ENCODE measurements at regions not wholly inside any gene's neighbourhood (a gene's known extent, or its start where the extent isn't known, plus 50 kb on each side); places are given as distances from the start of the nearest gene placed in this dataset.
"Not testable (repeated sequence)": the region's sequence is repeated elsewhere in the genome, so short reads cannot be mapped to it uniquely, and the experiment has no call there.

DNA sequence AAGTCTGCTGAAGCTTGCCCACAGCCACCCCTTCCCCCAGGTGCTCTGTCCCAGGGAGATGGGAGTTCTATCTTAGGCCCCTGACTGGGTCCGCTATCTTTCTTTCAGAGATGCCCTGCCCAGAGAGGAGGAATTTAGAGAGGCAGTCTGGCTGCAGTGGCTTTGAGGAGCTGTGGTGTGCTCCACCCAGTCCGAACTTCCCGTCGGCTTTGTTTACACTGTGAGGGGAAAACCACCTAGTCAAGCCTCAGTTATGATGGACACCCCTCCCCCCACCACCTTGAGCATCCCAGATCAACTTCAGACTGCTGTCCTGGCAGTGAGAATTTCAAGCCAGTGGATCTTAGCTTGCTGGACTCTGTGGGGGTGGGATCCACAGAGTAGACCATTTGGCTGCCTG lies 118.3 kb upstream of the ZEB2 start:
- H3K9ac ChIP-seq (ENCODE audit: low read depth, low read length); H3K27ac ChIP-seq (ENCODE audit: low read depth, low read length); H3K27me3 ChIP-seq (ENCODE audit: control insufficient read depth, insufficient read depth, low read length); H3K4me3 ChIP-seq (ENCODE audit: low read depth, low read length); H3K36me3 ChIP-seq (ENCODE audit: control insufficient read depth, insufficient read depth, low read length); H3K9me3 ChIP-seq (ENCODE audit: control insufficient read depth, insufficient read depth, low read length): not testable (repeated sequence)
- H3K4me1 ChIP-seq (ENCODE audit: control insufficient read depth, insufficient read depth, low read length): peaks cover 12% of the 10 kb centered on the region

DNA sequence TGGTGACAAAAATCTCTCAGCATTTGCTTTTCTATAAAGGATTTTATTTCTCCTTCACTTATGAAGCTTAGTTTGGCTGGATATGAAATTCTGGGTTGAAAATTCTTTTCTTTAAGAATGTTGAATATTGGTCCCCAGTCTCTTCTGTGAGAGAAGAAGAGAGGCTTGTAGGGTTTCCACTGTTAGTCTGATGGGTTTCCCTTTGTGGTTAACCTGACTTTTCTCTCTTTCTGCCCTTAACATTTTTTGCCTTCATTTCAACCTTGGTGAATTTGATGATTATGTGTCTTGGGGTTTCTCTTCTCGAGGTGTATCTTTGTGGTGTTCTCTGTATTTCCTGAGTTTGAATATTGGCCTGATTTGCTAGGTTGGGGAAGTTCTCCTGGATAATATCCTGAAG lies 116.9 kb upstream of the ZEB2 start:
- H3K27me3 ChIP-seq (ENCODE audit: control insufficient read depth, insufficient read depth, low read length); H3K27ac ChIP-seq (ENCODE audit: low read depth, low read length); H3K36me3 ChIP-seq (ENCODE audit: control insufficient read depth, insufficient read depth, low read length); H3K9me3 ChIP-seq (ENCODE audit: control insufficient read depth, insufficient read depth, low read length); H3K4me1 ChIP-seq (ENCODE audit: control insufficient read depth, insufficient read depth, low read length); H3K4me3 ChIP-seq (ENCODE audit: low read depth, low read length); H3K9ac ChIP-seq (ENCODE audit: low read depth, low read length): not testable (repeated sequence)

GRCh38 chr2:144632809-144633208 lies 112.9 kb upstream of the ZEB2 start:
- Histone ChIP-seq H3K27ac (ENCODE audit: low read depth, low read length) (no peak overlapping the region), H3K27me3 (ENCODE audit: control insufficient read depth, insufficient read depth, low read length) (no peaks in the 10 kb centered on the region), H3K36me3 (ENCODE audit: control insufficient read depth, insufficient read depth, low read length) (no peaks in the 10 kb centered on the region), H3K4me1 (ENCODE audit: control insufficient read depth, insufficient read depth, low read length) (0 out of 2 replicates have a peak, but pooled peaks cover 4% of the 10 kb centered on the region), H3K9me3 (ENCODE audit: control insufficient read depth, insufficient read depth, low read length) (no peaks in the 10 kb centered on the region), H3K9ac (ENCODE audit: low read depth, low read length) (no peak overlapping the region), H3K4me3 (ENCODE audit: low read depth, low read length) (no peak overlapping the region)

DNA sequence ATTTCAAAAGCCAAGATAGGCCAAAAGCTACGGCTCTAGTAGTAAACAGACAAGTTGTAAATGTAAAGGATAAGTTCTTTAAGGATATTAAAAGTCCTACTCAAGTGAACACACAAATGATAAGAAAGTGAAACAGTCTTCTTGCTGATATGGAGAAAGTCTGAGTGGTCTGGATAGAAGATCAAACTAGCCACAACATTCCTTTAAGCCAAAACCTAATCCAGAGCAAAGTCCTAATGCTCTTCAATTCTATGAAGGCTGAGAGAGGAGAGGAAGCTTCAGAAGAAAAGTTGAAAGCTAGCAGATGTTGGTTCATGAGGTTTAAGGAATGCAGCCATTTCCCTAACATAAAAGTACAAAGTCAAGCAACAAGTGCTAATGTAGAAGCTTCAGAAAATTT lies 111.7 kb upstream of the ZEB2 start:
- Histone ChIP-seq H3K36me3 (ENCODE audit: control insufficient read depth, insufficient read depth, low read length) (no peaks in the 10 kb centered on the region), H3K9me3 (ENCODE audit: control insufficient read depth, insufficient read depth, low read length) (no peaks in the 10 kb centered on the region), H3K27me3 (ENCODE audit: control insufficient read depth, insufficient read depth, low read length) (no peaks in the 10 kb centered on the region), H3K4me3 (ENCODE audit: low read depth, low read length) (no peak overlapping the region), H3K9ac (ENCODE audit: low read depth, low read length) (no peak overlapping the region), H3K4me1 (ENCODE audit: control insufficient read depth, insufficient read depth, low read length) (0 out of 2 replicates have a peak, but pooled peaks cover 4% of the 10 kb centered on the region), H3K27ac (ENCODE audit: low read depth, low read length) (no peak overlapping the region)

- H3K36me3 ChIP-seq (ENCODE audit: control insufficient read depth, insufficient read depth, low read length): no peaks in the 10 kb centered on the region
- H3K4me1 ChIP-seq (ENCODE audit: control insufficient read depth, insufficient read depth, low read length): 0 out of 2 replicates have a peak, but pooled peaks cover 4% of the 10 kb centered on the region
- no peak overlapping the region for H3K4me3 ChIP-seq (ENCODE audit: low read depth, low read length)
- H3K9ac ChIP-seq (ENCODE audit: low read depth, low read length): no peak overlapping the region
- H3K27ac ChIP-seq (ENCODE audit: low read depth, low read length): no peak overlapping the region
- no peaks in the 10 kb centered on the region for H3K27me3 ChIP-seq (ENCODE audit: control insufficient read depth, insufficient read depth, low read length)
- H3K9me3 ChIP-seq (ENCODE audit: control insufficient read depth, insufficient read depth, low read length): no peaks in the 10 kb centered on the region
These were observed 110.7 kb upstream of the ZEB2 start for GRCh38 chr2:144630459-144631215.

- H3K36me3 ChIP-seq (ENCODE audit: control insufficient read depth, insufficient read depth, low read length): no peaks in the 10 kb centered on the region
- H3K9ac ChIP-seq (ENCODE audit: low read depth, low read length): no peak overlapping the region
- no peaks in the 10 kb centered on the region for H3K27me3 ChIP-seq (ENCODE audit: control insufficient read depth, insufficient read depth, low read length)
- H3K4me1 ChIP-seq (ENCODE audit: control insufficient read depth, insufficient read depth, low read length): 0 out of 2 replicates have a peak, but pooled peaks cover 7% of the 10 kb centered on the region
- no peaks in the 10 kb centered on the region for H3K9me3 ChIP-seq (ENCODE audit: control insufficient read depth, insufficient read depth, low read length)
- H3K4me3 ChIP-seq (ENCODE audit: low read depth, low read length): no peak overlapping the region
- no peak overlapping the region for H3K27ac ChIP-seq (ENCODE audit: low read depth, low read length)
These were observed 110.0 kb upstream of the ZEB2 start for GRCh38 chr2:144629935-144630334.

DNA sequence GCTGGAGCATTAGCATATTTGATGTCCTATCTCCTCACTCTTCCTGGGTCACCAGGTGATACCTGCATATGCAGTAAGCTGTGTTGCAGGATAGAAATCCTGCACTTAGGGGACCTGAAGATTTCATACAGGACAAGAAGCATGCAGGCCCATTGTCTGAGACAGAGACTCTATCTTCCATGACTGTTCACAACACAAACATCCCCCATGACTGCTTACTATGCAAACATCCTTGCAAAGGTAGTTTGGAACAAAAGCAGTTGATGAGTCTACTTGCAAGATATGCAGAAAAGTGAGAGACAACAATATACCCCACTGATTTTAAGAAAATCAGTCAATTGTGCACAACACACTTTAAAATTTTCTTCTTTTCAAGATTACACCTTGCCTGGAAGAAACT lies 108.6 kb upstream of the ZEB2 start:
- H3K9ac ChIP-seq (ENCODE audit: low read depth, low read length): no peak overlapping the region
- no peaks in the 10 kb centered on the region for H3K9me3 ChIP-seq (ENCODE audit: control insufficient read depth, insufficient read depth, low read length)
- 0 out of 2 replicates have a peak, but pooled peaks cover 7% of the 10 kb centered on the region for H3K4me1 ChIP-seq (ENCODE audit: control insufficient read depth, insufficient read depth, low read length)
- no peak overlapping the region for H3K4me3 ChIP-seq (ENCODE audit: low read depth, low read length)
- no peak overlapping the region for H3K27ac ChIP-seq (ENCODE audit: low read depth, low read length)
- H3K36me3 ChIP-seq (ENCODE audit: control insufficient read depth, insufficient read depth, low read length): no peaks in the 10 kb centered on the region
- H3K27me3 ChIP-seq (ENCODE audit: control insufficient read depth, insufficient read depth, low read length): no peaks in the 10 kb centered on the region

DNA sequence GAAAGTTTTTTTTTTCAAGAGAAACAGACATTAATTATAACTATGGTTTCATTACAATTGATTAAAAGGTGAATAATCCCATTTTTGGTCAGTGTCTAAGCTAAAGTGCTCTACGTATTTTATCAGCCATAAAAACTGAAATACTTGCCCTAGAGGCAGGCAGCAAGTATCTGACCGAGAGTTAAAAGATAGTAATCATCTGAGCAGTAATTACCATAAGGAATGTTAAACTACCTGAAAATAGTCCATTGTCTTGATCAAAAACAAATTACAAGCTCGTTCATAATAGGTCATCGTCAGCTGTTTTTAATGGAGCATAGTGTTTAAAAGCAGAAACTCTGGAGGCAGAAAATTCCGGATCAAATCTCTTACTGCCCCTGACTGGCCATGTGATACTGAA lies 105.7 kb upstream of the ZEB2 start:
- Histone ChIP-seq H3K27ac (ENCODE audit: low read depth, low read length) (no peak overlapping the region), H3K4me1 (ENCODE audit: control insufficient read depth, insufficient read depth, low read length) (0 out of 2 replicates have a peak, but pooled peaks cover 7% of the 10 kb centered on the region), H3K27me3 (ENCODE audit: control insufficient read depth, insufficient read depth, low read length) (no peaks in the 10 kb centered on the region)

DNA sequence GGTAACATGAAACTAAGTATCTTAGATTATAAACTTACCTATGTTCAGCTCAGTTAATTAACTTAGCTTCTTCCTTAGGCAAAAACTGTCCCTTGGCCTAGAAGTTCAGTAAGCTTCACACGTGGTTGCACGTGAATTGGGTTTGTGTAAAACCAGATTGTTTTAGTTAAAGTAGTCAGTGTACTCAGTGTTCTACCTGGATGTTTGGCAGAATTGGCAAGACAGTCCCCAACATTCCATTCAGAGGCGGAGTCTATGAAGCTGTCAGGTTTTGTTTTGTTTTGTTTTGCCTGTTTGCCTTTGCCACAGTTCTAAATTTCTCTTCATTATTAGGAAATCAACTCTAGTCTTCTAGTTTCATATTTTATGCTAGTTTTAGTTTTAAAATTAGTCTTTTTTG lies 105.3 kb upstream of the ZEB2 start:
- Histone ChIP-seq H3K9ac (ENCODE audit: low read depth, low read length) (no peak overlapping the region), H3K4me1 (ENCODE audit: control insufficient read depth, insufficient read depth, low read length) (0 out of 2 replicates have a peak, but pooled peaks cover 7% of the 10 kb centered on the region), H3K4me3 (ENCODE audit: low read depth, low read length) (no peak overlapping the region), H3K36me3 (ENCODE audit: control insufficient read depth, insufficient read depth, low read length) (no peaks in the 10 kb centered on the region), H3K9me3 (ENCODE audit: control insufficient read depth, insufficient read depth, low read length) (peaks cover 6% of the 10 kb centered on the region; the same call in 1 of the 2 replicates), H3K27me3 (ENCODE audit: control insufficient read depth, insufficient read depth, low read length) (no peaks in the 10 kb centered on the region), H3K27ac (ENCODE audit: low read depth, low read length) (no peak overlapping the region)

More for the DNA sequence above, 105.7 kb upstream of the ZEB2 start:
- Histone ChIP-seq H3K36me3 (ENCODE audit: control insufficient read depth, insufficient read depth, low read length) (no peaks in the 10 kb centered on the region), H3K4me3 (ENCODE audit: low read depth, low read length) (no peak overlapping the region), H3K9me3 (ENCODE audit: control insufficient read depth, insufficient read depth, low read length) (peaks cover 6% of the 10 kb centered on the region; the same call in 1 of the 2 replicates), H3K9ac (ENCODE audit: low read depth, low read length) (no peak overlapping the region)

DNA sequence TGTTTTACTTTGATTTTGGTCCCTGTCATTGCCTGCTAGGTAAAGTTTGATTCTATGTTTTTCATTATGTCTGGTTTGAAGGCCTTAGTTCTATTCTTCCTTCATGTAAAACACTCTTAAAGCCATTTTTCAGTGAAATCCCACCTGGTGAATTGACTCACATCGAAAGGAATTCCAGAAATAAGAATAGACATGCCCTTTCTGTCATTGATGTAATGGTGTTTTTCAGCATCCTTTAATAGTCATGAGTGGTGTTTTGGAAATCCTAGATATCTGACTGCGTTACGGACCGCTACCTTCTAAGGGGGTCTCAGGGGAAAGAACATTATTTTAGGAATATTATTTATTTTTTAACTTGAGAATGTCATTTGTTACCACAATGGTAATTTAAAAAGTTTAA lies 104.5 kb upstream of the ZEB2 start:
- Histone ChIP-seq H3K27ac (ENCODE audit: low read depth, low read length) (no peak overlapping the region), H3K27me3 (ENCODE audit: control insufficient read depth, insufficient read depth, low read length) (no peaks in the 10 kb centered on the region), H3K4me1 (ENCODE audit: control insufficient read depth, insufficient read depth, low read length) (0 out of 2 replicates have a peak, but pooled peaks cover 7% of the 10 kb centered on the region), H3K9ac (ENCODE audit: low read depth, low read length) (no peak overlapping the region), H3K9me3 (ENCODE audit: control insufficient read depth, insufficient read depth, low read length) (peaks cover 6% of the 10 kb centered on the region; the same call in 1 of the 2 replicates), H3K4me3 (ENCODE audit: low read depth, low read length) (no peak overlapping the region), H3K36me3 (ENCODE audit: control insufficient read depth, insufficient read depth, low read length) (no peaks in the 10 kb centered on the region)

DNA sequence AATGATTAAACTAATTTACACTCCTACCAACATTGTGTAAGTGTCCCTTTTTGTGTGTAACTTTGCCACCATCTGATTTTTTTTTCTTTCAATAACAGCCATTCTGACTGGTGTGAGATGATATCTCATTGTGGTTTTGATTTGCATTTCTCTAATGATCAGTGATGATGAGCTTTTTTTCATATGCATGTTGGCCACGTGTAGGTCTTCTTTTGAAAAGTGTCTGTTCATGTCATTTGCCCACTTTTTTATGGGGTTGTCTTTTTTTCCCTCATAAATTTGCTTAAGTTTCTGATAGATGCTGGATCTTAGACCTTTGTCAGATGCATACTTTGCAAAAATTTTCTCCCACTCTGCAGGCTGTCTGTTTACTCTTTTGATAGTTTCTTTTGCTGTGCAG lies 102.5 kb upstream of the ZEB2 start:
- H3K9me3 ChIP-seq (ENCODE audit: control insufficient read depth, insufficient read depth, low read length); H3K9ac ChIP-seq (ENCODE audit: low read depth, low read length); H3K27me3 ChIP-seq (ENCODE audit: control insufficient read depth, insufficient read depth, low read length); H3K4me1 ChIP-seq (ENCODE audit: control insufficient read depth, insufficient read depth, low read length); H3K36me3 ChIP-seq (ENCODE audit: control insufficient read depth, insufficient read depth, low read length); H3K27ac ChIP-seq (ENCODE audit: low read depth, low read length); H3K4me3 ChIP-seq (ENCODE audit: low read depth, low read length): not testable (repeated sequence)

All from HUES48 (cell line).